Suppressor macrophage treated with lipopolysaccharide for 4 hours (primary cell): ENCODE measurements at regions not wholly inside any gene's neighbourhood (a gene's known extent, or its start where the extent isn't known, plus 50 kb on each side); places are given as distances from the start of the nearest gene placed in this dataset.

Source experiments
- DNase-seq: peaks from one replicate; pipeline ENCODE4 v3.0.0-alpha.2; 2020

DNA sequence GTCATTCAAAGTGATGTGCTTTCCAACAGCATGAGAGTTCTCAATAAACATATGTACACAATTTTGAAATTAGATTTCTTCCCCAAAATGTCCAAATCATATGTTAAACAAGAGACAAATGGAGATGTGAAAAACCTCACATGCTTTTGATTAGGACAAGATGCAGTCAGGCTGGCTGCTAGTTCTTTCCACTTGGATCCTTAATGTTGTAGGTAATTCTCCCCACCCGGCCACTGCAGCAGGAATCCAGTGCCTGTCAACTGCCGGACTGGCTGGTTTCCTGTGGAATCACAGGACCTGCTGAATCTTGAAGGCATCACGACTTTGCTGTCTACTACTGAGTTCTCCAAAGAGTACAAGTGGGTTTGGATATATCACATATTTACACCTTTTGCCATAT lies 138.6 kb upstream of the AKR1E2 start:
- no peak for DNase-seq

DNA sequence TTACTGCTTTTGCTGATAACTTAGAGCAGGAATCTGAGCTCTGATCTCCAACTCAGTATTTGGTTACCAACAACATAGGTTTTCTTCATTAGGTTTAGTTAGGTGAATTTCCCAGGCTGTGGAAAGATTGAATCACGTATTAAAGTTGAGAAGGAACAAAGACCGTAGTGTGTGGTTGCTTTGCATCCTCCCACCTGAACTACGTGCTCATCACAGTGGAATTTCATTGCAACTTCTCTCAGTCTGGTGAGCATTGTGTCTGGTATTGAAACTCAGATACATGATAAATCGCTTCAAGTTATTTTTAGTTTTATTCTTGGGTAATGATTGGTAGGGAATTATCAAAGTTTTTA lies 139.4 kb upstream of the AKR1E2 start:
- DNase-seq: no peak

DNA sequence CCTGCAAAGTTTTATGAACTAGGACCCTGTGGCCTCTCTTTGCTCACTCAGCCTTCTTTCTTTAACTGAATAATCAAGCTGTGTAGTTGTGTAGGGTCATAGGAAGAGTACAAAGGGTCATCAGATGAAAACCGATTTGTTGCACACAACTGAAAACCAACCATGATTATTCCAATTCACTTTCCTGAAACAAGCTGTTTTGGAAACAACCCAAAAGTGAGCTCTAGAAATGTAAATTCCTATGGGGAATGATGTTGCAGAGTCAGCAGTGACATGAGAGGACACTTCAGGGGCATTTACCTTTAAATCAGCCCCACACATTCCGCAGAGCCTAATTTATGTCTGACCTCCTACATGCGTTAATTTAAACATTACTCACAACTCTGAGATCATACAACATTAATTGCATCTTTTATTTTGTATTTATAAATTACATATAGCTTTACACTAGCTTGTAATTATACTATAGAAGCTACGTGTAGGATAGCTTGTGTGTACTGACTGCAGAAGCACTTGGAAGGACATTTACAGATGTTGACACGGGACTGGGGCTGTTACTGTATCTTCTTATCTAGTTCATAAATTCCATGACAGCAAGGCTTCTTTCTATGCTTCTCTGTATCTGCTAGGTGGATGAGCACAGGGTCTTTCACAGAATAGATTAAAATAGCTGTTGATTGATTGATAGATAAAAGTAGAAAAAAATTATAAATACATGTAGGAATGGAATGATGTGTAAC lies 139.9 kb upstream of the AKR1E2 start:
- no peak for DNase-seq

DNA sequence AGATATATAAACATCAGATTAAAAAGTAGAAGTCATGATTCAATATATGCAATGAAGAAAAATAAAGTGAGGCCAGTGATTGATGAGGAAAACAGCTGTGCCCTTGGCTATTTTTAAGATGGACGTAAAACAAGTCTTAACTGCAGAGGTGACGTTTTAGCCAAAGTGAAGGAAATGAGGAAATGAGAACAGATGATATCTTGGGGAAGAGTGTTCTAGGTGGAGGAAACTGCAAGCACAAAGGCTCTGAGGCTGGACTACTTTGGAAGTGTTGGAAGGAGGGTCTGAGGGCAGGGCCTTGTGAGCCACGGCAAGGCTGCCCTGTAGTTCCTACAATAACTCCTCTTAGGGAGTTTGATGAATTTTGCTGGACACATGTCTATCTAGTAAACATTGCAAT lies 140.5 kb upstream of the AKR1E2 start:
- DNase-seq: no peak

DNA sequence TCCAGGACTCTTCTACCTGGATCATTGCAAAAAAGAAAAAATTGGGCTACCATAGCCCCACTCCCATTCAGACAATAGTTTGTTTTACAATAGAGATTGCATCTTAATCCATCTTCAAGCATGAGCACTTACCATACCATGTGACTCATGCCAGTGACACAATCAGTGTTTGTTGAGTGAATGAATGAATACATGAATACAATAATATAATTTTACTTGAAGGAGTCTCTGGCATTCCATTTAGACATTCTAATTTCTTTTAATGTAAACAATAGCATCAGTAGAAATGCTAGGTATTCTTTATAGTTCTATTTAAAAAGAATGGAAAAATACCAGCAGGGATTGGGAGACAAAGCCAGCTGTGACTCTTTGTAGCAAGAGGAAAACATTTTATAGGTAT lies 141.6 kb upstream of the AKR1E2 start:
- no peak for DNase-seq

DNA sequence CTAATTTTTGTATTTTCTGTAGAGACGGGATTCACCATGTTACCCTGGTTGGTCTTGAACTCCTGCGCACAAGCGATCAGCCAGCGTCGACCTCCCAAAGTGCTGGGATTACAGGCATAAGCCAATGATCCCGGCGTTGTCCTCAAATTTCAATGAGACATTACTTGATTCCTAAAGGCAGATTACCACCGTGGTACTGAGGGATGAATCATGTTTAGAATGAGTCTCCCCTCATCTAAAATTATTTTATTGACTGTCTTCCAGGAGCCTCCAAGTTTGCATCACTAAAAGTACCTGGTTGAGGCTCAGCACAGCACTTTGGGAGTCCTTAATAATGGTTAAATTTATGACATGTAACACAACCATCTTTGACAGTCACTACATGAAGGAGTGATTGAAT lies 142.2 kb upstream of the AKR1E2 start:
- DNase-seq: no peak

DNA sequence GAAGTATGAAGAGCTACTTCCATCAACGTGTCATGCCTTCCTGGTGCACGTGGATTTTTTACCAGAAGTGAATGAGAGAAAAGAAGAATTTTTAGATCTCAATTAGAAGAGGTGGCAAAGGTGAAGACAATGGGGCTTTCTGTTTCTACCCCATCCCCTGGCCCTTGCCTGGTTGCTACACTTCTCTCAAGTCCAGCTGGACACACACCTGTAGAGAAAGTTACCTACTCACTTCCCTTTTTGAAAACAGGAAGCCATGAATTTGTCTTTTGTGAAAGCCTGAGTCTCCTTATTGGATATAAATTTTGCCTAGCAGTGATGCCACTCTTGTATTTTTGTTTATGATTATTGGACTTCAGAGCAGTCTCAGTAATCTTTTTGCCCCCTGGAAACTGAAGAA lies 142.9 kb upstream of the AKR1E2 start:
- DNase-seq: no peak

DNA sequence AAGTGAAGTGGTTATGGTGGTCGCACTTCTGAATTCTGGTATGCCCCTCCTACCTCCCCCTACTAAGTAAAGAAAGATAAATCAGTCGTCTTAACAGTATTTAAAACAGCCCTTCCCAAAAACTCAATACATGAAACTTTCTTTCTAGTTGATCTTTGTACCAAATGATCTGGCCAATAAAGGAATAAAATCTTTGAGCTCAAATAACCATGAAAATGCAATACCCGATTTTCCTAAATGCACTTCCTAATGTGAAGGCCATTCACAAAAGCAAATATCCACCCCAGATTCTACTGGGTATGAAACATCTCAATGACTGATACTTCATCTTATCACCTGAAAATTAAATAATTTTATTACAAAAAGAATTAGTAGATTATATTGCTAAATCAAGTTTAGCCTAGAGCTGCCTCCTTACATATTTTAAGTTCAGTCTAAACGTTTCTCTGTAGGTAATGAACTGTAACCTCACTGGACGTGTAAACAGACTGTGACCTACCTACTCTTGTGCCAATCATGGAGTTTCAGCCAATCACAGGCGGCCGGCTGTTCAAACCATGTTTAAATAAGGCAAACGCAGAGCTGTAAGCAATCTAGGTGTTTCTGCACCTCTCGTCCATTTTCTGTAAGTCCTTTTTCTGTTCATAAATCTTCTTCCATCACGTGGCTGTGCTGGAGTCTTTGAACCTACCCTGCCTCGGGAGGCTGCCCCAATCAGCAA lies 146.9 kb upstream of the AKR1E2 start:
- DNase-seq: no peak

DNA sequence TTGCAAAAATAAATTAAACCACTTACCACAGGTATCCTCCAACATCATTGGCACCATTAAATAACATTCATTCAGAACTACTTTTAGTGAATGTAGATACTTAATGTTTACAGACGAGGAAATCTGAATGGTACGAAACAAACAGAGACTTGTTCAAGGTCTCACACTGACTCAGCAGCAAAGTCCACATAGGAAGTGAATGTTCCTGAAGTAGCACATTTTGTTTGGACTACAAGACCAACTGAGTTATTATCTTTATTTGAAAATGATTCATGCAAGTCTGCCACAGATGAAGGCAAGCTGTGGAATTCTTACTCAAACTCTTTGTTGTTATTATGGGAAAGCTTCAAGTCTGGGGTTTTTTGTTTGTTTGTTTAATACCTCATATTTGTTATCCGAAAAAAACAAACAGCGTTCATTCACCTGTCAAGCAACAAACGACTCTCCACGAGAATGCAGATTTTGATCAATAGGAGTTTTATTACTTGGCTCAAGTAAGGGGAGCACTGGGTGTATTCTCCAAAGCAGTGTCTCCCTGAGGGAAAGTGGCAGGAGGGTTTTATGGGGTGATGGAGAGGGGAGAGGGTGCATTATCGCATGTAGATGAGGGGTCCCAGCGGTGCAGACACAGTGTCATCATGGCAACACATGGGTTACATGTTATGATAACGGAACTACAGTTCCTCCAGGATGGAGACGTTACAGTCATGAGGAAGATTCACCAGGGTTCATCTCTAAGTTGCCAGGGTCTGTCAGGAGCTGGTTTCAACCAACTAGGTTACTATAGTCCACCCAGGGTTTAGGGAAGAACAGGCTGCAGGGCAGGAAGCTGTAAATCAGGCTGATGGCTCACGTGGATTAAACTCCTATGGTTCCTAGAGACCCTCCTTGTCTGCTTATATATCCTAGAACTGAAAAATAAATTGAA lies 147.7 kb upstream of the AKR1E2 start:
- DNase-seq: no peak

DNA sequence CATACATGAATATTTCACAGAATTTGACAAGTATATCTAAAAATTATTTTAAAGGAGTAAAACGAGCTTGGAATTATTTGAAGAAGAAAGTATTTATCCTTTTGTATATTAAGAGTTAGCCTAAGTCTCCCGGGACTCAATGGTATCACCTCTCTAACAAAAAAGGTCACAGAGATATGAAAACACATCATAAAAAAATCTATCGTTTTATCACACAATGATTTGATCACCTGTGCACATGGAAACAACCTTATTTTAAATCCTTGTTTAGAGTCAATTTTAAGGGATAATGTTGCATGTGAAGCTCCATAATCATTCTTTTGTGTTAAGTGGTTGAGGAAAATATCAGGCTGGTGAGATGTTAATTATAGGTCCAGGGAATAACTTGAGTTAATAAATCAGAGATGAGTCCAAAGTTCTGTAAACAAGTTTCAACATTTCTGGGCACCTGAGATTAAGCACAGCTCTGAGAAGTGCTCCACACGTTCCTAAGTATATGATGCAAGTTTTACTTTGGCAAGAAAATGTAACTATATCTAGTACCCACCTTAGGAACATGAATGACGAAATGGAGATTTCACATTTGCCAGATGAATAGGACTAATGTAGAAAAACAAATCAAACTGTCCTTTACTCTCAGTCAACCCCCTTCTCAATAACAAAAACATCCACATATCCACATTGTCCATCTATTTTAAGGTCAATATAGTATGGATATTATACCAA lies 148.5 kb upstream of the AKR1E2 start:
- DNase-seq: no peak

DNA sequence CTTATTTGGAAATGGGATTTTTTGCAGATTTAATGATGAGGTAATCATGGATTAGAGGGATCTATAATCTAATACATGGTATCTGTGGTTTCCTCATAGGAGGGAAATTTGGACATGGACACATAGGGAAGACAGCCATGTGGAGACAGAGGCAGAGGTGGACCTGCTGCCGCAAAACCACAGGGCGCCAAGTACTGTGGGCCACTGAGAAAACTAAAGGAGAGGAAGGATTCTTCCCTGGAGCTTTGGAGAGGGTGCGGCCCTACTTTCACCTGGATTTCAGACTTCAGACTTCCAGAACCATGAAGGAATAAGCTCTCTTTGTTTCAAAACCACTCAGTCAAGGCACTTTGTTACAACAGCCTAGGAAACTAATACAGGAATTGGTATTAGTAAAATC lies 149.4 kb upstream of the AKR1E2 start:
- no peak for DNase-seq

DNA sequence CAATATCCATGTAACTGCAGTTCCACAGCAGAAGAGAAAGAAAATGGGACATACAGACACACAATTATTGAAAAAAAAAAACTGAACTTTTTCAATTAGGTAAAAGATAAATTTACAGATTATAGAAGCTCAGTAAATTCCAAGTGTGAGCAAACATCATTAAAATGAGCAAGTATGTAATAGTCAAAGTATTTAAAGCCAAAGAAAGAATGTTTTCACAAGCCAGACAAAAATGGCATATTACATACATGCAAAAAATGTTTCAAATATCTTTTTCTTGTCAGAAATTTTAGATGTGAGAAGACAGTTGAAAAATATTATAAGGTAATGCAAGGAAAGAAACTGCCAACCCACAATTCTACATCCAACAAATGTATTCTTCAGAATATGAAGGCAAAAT lies 150.2 kb upstream of the AKR1E2 start:
- no peak for DNase-seq

DNA sequence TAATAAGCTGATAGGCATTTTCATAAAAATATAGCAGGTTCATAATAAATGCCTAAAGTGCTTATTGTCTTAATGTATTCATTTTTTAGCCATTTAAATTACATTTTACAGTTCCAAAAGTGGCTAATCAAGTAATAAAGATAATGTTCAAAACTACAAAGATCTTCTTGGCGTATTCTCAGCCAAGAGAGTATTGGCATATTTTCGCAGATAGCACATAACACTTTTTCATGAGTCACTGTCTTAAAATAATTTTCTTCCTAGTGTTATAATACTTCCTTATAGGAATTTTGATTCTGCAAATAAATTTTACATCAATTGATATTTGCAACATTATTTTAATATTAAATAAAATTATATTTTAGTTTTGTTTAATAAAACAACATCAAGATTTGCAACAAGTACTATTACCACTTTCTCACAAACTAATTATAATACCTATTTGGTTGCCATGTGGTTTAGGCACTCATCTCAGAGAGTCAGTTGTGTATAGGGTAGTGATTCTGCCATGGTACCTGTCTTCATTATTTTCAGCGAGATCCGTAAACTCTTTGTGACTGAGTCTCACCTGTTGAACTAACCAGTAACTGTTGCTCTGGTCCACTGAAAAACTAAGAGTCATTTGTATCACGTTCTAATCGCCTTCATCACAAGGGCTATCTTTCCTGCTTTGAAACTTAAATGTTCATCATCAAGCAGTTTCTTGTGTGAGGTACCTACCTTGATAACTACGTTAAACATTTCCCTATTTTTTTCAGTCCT lies 152.5 kb upstream of the AKR1E2 start:
- DNase-seq: no peak

DNA sequence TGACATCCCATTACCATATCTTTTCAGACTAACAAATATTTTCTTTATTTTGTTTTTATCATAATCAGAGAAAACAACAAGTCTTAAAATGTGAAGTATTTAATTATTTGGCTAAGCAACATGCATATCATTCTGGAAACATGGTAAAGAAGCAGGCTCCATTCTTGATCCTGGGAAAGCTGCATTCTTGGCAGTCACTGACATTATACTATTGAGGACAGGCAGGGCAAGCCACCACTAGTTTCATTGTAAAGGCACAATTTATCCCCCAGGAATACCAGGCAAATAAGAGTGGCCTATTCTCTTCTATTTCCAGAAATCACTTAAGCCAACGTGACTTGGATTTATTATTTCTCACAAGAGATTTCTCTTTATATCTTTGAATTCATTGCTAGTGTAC lies 153.8 kb upstream of the AKR1E2 start:
- no peak for DNase-seq

DNA sequence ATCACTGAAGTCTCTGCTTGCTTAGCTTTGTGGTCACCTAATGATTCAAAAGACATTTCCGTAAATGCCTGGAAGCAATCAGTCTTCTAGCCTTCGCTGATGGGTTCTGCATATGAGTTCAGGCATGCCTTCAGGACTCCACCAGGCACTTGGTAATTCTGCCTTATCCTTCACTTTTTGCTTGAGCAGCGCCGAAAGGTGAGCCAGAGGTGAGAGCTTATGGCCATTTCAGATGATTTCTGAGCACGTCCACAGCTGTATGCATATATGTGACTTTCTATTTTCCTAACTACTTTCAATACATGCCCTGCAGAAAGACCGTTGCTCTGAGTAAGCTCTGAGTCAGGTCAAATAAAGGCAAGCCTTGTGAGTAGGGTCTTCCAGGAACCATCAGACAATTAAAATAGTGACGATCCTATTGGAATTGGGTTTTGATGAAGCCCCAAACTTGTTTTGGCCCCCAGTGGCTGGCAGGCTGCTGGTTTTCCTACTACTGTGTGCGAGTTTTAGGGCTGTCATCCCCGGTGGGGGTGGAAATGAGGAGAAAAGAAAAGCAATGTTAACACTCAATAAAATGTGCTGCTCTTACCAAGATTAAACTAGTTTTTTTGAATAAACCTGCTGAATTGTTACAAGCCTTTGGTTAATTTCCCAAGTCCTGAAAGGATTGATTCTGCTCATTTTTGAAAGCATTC lies 154.4 kb upstream of the AKR1E2 start:
- no peak for DNase-seq

DNA sequence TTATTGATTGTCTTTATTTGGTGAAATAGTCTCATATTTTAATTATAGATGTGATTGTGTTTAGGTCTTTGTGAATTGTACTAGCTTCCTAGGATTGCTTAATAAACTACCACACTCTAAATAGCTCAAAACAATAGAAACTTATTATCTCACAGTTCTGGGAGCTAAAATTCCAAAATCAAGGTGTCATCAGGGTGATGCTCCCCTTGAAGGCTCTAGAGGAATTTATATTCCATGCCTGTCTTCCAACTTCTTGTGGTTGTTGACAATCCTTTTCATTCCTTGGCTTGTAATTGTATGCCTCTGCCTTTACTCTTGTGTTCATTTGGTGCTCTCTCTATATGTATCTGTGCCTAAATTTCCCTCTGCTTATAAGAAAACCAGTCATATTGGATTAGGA lies 155.3 kb upstream of the AKR1E2 start:
- no peak for DNase-seq

DNA sequence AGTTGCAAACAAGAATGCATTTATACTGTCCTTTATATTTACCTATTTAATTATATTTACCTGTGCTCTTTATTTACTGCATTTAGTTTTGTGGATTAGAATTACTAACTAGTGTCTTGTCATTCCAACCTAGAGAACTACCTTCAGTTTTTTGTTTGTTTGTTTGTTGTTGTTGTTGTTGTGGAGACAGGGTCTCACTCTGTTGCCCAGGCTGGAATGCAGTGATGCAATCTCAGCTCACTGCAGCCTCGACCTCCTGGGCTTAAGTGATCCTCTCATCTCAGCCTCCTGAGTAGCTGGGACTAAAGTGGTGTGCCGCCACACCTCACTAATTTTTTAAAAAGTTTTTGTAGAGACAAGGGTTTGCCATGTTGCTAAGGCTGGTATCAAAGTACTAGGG lies 156.4 kb upstream of the AKR1E2 start:
- no peak for DNase-seq

DNA sequence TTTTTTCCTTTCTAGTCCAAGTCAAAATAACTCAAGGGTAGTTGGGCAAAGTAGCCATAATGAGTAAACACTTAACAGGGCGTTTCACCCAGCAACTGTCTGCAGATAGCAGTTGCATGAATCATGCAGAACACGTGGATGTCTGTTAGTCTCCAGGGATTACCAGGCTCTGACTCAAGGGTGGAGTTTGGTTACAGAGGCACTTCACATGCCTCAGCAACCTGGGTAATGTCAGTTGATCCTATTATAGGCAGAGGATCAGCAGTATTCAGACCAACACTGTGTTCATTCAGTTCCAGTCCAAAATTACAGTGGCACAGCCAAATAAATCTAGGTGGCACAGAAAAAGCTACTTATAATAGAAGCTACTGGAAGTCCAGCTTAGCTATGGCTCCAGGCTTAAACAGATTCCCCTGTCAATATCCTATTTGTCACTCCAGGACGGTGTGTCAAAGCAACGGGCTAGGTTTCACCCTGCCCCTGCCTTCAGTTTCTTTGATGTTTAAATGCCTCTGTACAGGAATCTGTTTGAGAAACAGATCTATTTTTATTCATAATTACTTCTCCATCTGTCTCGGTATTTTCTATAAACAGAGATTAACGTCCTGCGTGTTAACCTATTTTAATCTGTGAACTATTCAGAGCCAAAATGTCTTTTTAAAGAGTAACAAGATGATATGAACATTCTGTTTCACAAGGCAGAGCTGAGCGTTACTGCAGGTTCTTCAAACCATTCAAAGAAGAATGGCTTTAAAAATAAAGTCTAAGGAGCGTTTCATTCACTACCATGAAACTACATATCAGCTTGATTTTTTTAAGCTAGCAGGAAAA lies 162.6 kb upstream of the AKR1E2 start:
- peak; percentile 68 for DNase-seq

DNA sequence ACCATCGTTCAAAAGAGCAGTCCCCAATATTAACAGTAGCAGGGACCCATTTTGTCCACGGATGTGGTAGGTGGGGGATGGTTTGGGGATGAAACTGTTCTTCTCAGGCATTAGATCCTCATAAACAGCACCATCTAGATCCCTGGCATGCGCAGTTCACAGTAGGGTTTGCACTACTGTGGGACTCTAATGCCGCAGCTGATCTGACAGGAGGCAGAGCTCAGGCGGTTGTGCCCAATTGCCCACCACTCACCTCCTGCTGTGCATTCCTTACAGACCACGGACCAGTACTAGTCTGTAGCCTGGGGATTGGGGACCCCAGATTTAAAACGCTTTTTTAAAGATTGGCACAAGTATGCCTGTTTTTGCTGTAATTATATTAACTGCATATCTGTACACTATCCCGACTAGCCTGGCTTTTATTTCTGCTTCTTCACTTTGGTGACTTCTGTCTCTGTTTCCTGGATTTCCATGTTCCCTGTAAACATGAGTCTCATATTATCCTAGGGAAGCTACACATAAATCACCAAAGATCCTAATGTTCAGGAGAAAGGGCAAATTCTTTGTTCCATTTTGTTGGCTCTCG lies 163.3 kb upstream of the AKR1E2 start:
- DNase-seq: no peak

DNA sequence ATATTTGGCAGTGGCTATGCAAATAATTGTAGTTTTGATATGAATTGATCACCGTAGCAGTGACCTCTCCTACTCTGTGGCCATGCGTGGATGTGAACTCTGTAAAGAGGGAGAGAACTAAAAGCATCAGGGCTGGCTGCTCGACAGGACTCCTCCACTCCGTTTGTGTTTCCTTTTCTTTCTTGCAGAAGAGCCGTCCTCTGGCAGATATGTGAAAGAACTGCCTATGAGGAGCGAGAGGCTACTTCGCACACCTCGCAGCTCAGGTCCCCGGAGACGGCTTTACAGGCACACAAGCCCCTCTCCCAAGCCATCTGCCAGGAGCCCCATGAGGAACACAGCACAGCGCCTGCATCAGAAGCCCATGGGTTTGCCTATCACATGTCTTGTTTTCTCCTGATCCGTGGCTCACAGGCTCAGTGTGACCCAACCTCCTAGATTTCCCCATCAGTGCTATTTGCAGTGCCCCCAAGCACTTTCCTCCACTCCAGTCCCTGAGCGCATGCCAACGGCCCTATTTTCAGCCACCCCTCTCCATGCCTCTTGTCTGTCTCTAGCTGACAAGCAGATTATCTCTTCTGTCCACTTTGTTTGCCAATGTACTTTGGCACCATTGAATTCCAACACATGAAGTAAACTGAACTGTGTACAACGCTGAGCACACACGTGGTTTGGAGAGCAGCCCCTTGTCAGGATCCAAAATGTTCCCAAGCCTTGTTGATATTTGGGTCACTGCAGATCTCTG lies 164.3 kb upstream of the AKR1E2 start:
- no peak for DNase-seq
